HEK293 (cell line): ENCODE measurements at regions not wholly inside any gene's neighbourhood (a gene's known extent, or its start where the extent isn't known, plus 50 kb on each side); places are given as distances from the start of the nearest gene placed in this dataset.
"Not testable (repeated sequence)": the region's sequence is repeated elsewhere in the genome, so short reads cannot be mapped to it uniquely, and the experiment has no call there.

Source experiments
- CTCF ChIA-PET: fragments of 350-600 bp; formaldehyde crosslinking; extraction: SDS; loops from one replicate; lab custom pipeline; 2021; ENCODE audit warnings: antibody characterized with exemption; lab: Yijun Ruan, JAX
- POLR2A ChIA-PET: fragments of 300-600 bp; formaldehyde crosslinking; extraction: SDS; loops from one replicate; lab custom pipeline; 2020; ENCODE audit warnings: antibody characterized with exemption, inconsistent platforms; lab: Yijun Ruan, JAX
- H3K27ac ChIP-seq: fragments of 200-500 bp; sonication (Bioruptor generic); 2 replicates; pipeline ENCODE4 v1.5.1; 2014; ENCODE audit warnings: low read depth, low read length, control low read depth, inconsistent platforms; ENCODE audit errors: extremely low read depth
- H3K36me3 ChIP-seq, 2 experiments: fragments of 200-500 bp in 1 of 2; sonication (Bioruptor generic) in 1 of 2; 1 replicate in 1 of 2; 2 replicates in 1 of 2; pipeline ENCODE4 v1.5.1; 2014 to 2017; ENCODE audit warnings: inconsistent platforms in 2 of 2, low read length in 2 of 2; ENCODE audit not compliant: control insufficient read depth in 2 of 2, insufficient read depth in 1 of 2
- H3K4me1 ChIP-seq: fragments of 200-500 bp; sonication (Bioruptor generic); 2 replicates; pipeline ENCODE4 v1.5.1; 2014; ENCODE audit warnings: mild to moderate bottlenecking, low read length, inconsistent platforms; ENCODE audit not compliant: control insufficient read depth, insufficient read depth
- H3K4me3 ChIP-seq: 2 replicates; pipeline ENCODE4 v1.5.1; 2011; ENCODE audit warnings: low read depth, mild to moderate bottlenecking, control low read depth, low read length, moderate library complexity
- H3K9me3 ChIP-seq: fragments of 200-500 bp; sonication (Bioruptor generic); 2 replicates; pipeline ENCODE4 v1.5.1; 2014; ENCODE audit warnings: low read depth, low read length, inconsistent platforms; ENCODE audit not compliant: control insufficient read depth, insufficient read depth
- ZBTB8A ChIP-seq: fragments of 450-650 bp; formaldehyde crosslinking; IDR thresholded peaks from 2 replicates; pipeline ENCODE4 v1.5.1; 2016; ENCODE audit warnings: missing biosample characterization, missing genetic modification characterization
- ZNF140 ChIP-seq: fragments of 450-650 bp; formaldehyde crosslinking; IDR thresholded peaks from 2 replicates; pipeline ENCODE4 v1.5.1; 2016; ENCODE audit warnings: missing biosample characterization, missing genetic modification characterization
- ZNF23 ChIP-seq: fragments of 450-650 bp; formaldehyde crosslinking; IDR thresholded peaks from 2 replicates; pipeline ENCODE4 v1.5.1; 2016; ENCODE audit warnings: missing biosample characterization, missing genetic modification characterization, borderline replicate concordance
- ZNF394 ChIP-seq: fragments of 450-650 bp; formaldehyde crosslinking; IDR thresholded peaks from 2 replicates; pipeline ENCODE4 v1.5.1; 2016; ENCODE audit warnings: missing biosample characterization, missing genetic modification characterization, mild to moderate bottlenecking, moderate library complexity, borderline replicate concordance
- ZNF426 ChIP-seq: fragments of 450-650 bp; formaldehyde crosslinking; IDR thresholded peaks from 2 replicates; pipeline ENCODE4 v1.5.1; 2017; ENCODE audit warnings: missing biosample characterization, missing genetic modification characterization, mild to moderate bottlenecking, inconsistent platforms, moderate library complexity
- ZNF433 ChIP-seq: fragments of 450-650 bp; formaldehyde crosslinking; IDR thresholded peaks from 2 replicates; pipeline ENCODE4 v1.5.1; 2016; ENCODE audit warnings: missing biosample characterization, missing genetic modification characterization, low read depth
- ZNF473 ChIP-seq: fragments of 450-650 bp; formaldehyde crosslinking; IDR thresholded peaks from 2 replicates; pipeline ENCODE4 v1.5.1; 2017; ENCODE audit warnings: missing biosample characterization, missing genetic modification characterization
- ZNF529 ChIP-seq: fragments of 450-650 bp; formaldehyde crosslinking; IDR thresholded peaks from 2 replicates; pipeline ENCODE4 v1.5.1; 2017; ENCODE audit warnings: missing genetic modification characterization, missing biosample characterization; ENCODE audit not compliant: insufficient replicate concordance
- ZNF555 ChIP-seq: fragments of 450-650 bp; formaldehyde crosslinking; conservative IDR thresholded peaks from 2 replicates; pipeline ENCODE4 v1.5.1; 2017; ENCODE audit warnings: missing biosample characterization, mild to moderate bottlenecking, missing genetic modification characterization, inconsistent platforms
- ZNF571 ChIP-seq: fragments of 450-650 bp; formaldehyde crosslinking; IDR thresholded peaks from 2 replicates; pipeline ENCODE4 v1.5.0; 2017; ENCODE audit warnings: missing biosample characterization, missing genetic modification characterization
- ZNF623 ChIP-seq: fragments of 450-650 bp; formaldehyde crosslinking; IDR thresholded peaks from 2 replicates; pipeline ENCODE4 v1.5.1; 2016; ENCODE audit warnings: missing biosample characterization, missing genetic modification characterization
- ZSCAN23 ChIP-seq: fragments of 450-650 bp; formaldehyde crosslinking; IDR thresholded peaks from 2 replicates; pipeline ENCODE4 v1.5.1; 2016; ENCODE audit warnings: missing biosample characterization, missing genetic modification characterization
- ZXDB ChIP-seq: fragments of 450-650 bp; formaldehyde crosslinking; IDR thresholded peaks from 2 replicates; pipeline ENCODE4 v1.5.1; 2016; ENCODE audit warnings: missing biosample characterization, missing genetic modification characterization
- TF ChIP-seq, protein P1 (sequence below): fragments of 450-650 bp; formaldehyde crosslinking; conservative IDR thresholded peaks from 2 replicates; pipeline ENCODE4 v1.5.1; 2016; ENCODE audit warnings: low read depth, missing biosample characterization, missing genetic modification characterization
- TF ChIP-seq, protein P2 (sequence below): fragments of 450-650 bp; formaldehyde crosslinking; conservative IDR thresholded peaks from 2 replicates; pipeline ENCODE4 v1.5.1; 2016; ENCODE audit warnings: low read depth, missing biosample characterization, missing genetic modification characterization
- TF ChIP-seq, protein P3 (sequence below): fragments of 450-650 bp; formaldehyde crosslinking; IDR thresholded peaks from 2 replicates; pipeline ENCODE4 v1.5.1; 2016; ENCODE audit warnings: missing biosample characterization, missing genetic modification characterization
- TF ChIP-seq, protein P4 (sequence below): fragments of 450-650 bp; formaldehyde crosslinking; IDR thresholded peaks from 2 replicates; pipeline ENCODE4 v1.5.1; 2016; ENCODE audit warnings: missing biosample characterization, missing genetic modification characterization

DNA sequence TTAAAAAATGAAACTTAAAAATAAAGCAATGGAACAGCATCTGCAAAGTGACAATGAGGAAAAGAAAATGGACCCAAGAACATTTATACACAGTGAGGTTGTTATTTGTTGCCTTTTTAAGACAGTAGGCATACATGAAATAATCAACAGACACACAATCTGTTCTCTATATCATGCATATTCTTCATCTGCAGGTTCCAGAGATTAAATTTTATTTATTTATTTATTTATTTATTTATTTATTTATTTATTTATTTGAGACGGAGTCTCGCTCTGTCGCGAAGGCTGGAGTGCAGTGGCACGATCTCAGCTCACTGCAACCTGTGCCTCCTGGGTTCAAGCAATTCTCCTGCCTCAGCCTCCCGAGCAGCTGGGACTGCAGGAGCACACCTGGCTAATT is 114.4 kb upstream of the ATP2B1 start:
- not testable (repeated sequence) for H3K36me3 ChIP-seq, H3K9me3 ChIP-seq, H3K27ac ChIP-seq, H3K4me3 ChIP-seq
- ChIA-PET CTCF (interaction anchor here (0.6 to 0.7 kb wide), 2 partner anchors 9 to 20 kb away, joined by 3 read pairs; no protein-coding TSS in a partner anchor), POLR2A (interaction anchor here (0.6 kb wide), 1 partner anchor 120 kb away, joined by 7 read pairs; no protein-coding TSS in a partner anchor)
- TF ChIP-seq ZNF140 (tag by site-specific recombination) = peak; percentile 33; the same call in 1 of the 2 replicates
- TF ChIP-seq ZNF555 (tag by site-specific recombination) = peak; percentile 67
- TF ChIP-seq ZBTB8A = peak; percentile 57; the same call in 1 of the 2 replicates
- TF ChIP-seq, protein P1, sequence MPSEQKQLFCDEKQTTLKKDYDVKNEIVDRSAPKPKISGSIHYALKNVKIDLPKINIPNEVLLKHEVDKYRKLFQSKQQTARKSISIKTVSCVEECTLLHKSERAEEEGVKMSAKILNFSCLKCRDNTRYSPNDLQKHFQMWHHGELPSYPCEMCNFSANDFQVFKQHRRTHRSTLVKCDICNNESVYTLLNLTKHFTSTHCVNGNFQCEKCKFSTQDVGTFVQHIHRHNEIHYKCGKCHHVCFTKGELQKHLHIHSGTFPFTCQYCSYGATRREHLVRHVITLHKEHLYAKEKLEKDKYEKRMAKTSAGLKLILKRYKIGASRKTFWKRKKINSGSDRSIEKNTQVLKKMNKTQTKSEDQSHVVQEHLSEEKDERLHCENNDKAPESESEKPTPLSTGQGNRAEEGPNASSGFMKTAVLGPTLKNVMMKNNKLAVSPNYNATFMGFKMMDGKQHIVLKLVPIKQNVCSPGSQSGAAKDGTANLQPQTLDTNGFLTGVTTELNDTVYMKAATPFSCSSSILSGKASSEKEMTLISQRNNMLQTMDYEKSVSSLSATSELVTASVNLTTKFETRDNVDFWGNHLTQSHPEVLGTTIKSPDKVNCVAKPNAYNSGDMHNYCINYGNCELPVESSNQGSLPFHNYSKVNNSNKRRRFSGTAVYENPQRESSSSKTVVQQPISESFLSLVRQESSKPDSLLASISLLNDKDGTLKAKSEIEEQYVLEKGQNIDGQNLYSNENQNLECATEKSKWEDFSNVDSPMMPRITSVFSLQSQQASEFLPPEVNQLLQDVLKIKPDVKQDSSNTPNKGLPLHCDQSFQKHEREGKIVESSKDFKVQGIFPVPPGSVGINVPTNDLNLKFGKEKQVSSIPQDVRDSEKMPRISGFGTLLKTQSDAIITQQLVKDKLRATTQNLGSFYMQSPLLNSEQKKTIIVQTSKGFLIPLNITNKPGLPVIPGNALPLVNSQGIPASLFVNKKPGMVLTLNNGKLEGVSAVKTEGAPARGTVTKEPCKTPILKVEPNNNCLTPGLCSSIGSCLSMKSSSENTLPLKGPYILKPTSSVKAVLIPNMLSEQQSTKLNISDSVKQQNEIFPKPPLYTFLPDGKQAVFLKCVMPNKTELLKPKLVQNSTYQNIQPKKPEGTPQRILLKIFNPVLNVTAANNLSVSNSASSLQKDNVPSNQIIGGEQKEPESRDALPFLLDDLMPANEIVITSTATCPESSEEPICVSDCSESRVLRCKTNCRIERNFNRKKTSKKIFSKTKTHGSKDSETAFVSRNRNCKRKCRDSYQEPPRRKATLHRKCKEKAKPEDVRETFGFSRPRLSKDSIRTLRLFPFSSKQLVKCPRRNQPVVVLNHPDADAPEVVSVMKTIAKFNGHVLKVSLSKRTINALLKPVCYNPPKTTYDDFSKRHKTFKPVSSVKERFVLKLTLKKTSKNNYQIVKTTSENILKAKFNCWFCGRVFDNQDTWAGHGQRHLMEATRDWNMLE = peak; percentile 75
- peak; percentile 80 for TF ChIP-seq ZNF394 (tag by site-specific recombination)
- peak; percentile 49; the same call in 1 of the 2 replicates for TF ChIP-seq ZNF623 (tag by site-specific recombination)
- TF ChIP-seq, protein P2, sequence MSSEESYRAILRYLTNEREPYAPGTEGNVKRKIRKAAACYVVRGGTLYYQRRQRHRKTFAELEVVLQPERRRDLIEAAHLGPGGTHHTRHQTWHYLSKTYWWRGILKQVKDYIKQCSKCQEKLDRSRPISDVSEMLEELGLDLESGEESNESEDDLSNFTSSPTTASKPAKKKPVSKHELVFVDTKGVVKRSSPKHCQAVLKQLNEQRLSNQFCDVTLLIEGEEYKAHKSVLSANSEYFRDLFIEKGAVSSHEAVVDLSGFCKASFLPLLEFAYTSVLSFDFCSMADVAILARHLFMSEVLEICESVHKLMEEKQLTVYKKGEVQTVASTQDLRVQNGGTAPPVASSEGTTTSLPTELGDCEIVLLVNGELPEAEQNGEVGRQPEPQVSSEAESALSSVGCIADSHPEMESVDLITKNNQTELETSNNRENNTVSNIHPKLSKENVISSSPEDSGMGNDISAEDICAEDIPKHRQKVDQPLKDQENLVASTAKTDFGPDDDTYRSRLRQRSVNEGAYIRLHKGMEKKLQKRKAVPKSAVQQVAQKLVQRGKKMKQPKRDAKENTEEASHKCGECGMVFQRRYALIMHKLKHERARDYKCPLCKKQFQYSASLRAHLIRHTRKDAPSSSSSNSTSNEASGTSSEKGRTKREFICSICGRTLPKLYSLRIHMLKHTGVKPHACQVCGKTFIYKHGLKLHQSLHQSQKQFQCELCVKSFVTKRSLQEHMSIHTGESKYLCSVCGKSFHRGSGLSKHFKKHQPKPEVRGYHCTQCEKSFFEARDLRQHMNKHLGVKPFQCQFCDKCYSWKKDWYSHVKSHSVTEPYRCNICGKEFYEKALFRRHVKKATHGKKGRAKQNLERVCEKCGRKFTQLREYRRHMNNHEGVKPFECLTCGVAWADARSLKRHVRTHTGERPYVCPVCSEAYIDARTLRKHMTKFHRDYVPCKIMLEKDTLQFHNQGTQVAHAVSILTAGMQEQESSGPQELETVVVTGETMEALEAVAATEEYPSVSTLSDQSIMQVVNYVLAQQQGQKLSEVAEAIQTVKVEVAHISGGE (tag by site-specific recombination) = peak; percentile 62
- peak; percentile 67 for TF ChIP-seq ZNF426 (tag by site-specific recombination)
- TF ChIP-seq ZNF433 (tag by site-specific recombination) = 0 out of 2 replicates have a peak, but pooled peaks have one; percentile 19
- TF ChIP-seq, protein P3, sequence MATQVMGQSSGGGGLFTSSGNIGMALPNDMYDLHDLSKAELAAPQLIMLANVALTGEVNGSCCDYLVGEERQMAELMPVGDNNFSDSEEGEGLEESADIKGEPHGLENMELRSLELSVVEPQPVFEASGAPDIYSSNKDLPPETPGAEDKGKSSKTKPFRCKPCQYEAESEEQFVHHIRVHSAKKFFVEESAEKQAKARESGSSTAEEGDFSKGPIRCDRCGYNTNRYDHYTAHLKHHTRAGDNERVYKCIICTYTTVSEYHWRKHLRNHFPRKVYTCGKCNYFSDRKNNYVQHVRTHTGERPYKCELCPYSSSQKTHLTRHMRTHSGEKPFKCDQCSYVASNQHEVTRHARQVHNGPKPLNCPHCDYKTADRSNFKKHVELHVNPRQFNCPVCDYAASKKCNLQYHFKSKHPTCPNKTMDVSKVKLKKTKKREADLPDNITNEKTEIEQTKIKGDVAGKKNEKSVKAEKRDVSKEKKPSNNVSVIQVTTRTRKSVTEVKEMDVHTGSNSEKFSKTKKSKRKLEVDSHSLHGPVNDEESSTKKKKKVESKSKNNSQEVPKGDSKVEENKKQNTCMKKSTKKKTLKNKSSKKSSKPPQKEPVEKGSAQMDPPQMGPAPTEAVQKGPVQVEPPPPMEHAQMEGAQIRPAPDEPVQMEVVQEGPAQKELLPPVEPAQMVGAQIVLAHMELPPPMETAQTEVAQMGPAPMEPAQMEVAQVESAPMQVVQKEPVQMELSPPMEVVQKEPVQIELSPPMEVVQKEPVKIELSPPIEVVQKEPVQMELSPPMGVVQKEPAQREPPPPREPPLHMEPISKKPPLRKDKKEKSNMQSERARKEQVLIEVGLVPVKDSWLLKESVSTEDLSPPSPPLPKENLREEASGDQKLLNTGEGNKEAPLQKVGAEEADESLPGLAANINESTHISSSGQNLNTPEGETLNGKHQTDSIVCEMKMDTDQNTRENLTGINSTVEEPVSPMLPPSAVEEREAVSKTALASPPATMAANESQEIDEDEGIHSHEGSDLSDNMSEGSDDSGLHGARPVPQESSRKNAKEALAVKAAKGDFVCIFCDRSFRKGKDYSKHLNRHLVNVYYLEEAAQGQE = peak; percentile 29; the same call in 1 of the 2 replicates
- TF ChIP-seq ZXDB (tag by site-specific recombination) = 0 out of 2 replicates have a peak, but pooled peaks have one; percentile 20
- H3K4me1 ChIP-seq = peaks cover 16% of the 10 kb centered on the region

DNA sequence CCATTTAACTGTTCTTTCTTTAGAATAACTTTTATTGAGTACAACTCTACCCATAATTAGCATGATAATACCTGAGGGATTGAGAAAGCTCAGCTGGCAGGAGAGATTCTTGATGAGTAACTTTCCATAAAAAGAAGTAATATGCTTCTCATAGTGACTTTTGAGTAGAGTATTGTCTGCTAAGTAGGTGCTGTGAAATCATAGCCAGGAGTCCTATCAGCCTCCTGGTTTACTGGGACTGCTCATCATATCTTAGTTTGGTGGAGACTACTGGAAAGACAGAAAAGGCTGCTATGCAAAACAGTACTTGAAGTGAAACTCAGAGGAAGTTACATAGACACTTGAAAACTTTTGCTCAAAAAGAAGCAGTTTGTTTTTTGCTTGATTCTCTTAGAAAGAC is 113.3 kb upstream of the ATP2B1 start:
- Histone ChIP-seq H3K27ac (no peak overlapping the region), H3K9me3 (no peaks in the 10 kb centered on the region), H3K4me1 (peaks cover 16% of the 10 kb centered on the region), H3K36me3 (no peaks in the 10 kb centered on the region), H3K4me3 (no peak overlapping the region)
- CTCF ChIA-PET = interaction anchor here (0.6 kb wide), 1 partner anchor 140 kb away, joined by 4 read pairs; no protein-coding TSS in a partner anchor
- TF ChIP-seq ZNF473 (tag by site-specific recombination) = no peak
- TF ChIP-seq ZNF571 = no peak
- no peak for TF ChIP-seq ZNF529
- TF ChIP-seq ZNF23 (tag by site-specific recombination) = no peak
- TF ChIP-seq, protein P4, sequence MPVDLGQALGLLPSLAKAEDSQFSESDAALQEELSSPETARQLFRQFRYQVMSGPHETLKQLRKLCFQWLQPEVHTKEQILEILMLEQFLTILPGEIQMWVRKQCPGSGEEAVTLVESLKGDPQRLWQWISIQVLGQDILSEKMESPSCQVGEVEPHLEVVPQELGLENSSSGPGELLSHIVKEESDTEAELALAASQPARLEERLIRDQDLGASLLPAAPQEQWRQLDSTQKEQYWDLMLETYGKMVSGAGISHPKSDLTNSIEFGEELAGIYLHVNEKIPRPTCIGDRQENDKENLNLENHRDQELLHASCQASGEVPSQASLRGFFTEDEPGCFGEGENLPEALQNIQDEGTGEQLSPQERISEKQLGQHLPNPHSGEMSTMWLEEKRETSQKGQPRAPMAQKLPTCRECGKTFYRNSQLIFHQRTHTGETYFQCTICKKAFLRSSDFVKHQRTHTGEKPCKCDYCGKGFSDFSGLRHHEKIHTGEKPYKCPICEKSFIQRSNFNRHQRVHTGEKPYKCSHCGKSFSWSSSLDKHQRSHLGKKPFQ (tag by site-specific recombination) = no peak
- TF ChIP-seq ZSCAN23 (tag by site-specific recombination) = no peak
- no peak for TF ChIP-seq ZNF555 (tag by site-specific recombination)
- POLR2A ChIA-PET = no interaction called here
